ENCODE measurements at regions not wholly inside any gene's neighbourhood (a gene's known extent, or its start where the extent isn't known, plus 50 kb on each side); places are given as distances from the start of the nearest gene placed in this dataset.

DNA sequence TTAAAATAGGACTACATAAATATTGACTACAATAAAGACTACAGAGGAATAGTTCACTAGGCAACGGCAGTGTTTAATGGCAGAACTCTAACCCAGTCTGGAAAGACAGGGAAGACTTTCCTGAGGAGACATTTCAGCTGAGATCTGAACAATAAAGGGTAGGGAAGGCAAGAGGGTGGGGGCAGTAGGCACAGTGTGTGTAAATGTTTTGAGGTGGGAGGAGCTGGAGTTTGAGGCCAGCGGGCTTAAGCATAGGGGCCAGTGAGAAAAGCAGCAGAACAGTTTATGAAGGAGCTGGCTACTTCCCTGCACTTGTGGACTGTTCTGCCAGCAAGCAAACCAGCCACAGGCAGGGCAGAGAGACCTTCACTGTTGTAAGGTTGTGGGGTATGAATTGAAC, 76.6 kb upstream of the UGP2 start:
- TF ChIP-seq, protein P1, sequence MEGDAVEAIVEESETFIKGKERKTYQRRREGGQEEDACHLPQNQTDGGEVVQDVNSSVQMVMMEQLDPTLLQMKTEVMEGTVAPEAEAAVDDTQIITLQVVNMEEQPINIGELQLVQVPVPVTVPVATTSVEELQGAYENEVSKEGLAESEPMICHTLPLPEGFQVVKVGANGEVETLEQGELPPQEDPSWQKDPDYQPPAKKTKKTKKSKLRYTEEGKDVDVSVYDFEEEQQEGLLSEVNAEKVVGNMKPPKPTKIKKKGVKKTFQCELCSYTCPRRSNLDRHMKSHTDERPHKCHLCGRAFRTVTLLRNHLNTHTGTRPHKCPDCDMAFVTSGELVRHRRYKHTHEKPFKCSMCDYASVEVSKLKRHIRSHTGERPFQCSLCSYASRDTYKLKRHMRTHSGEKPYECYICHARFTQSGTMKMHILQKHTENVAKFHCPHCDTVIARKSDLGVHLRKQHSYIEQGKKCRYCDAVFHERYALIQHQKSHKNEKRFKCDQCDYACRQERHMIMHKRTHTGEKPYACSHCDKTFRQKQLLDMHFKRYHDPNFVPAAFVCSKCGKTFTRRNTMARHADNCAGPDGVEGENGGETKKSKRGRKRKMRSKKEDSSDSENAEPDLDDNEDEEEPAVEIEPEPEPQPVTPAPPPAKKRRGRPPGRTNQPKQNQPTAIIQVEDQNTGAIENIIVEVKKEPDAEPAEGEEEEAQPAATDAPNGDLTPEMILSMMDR (IDR thresholded peaks at IDR 0.05 in 4 of 5, conservative IDR thresholded peaks at IDR 0.05 in 1 of 5): no peak
- TF ChIP-seq POLR2A (IDR thresholded peaks at IDR 0.05): no peak

All from gastrocnemius medialis (tissue), 4 donors.